IMR-90 (cell line): ENCODE measurements at regions not wholly inside any gene's neighbourhood (a gene's known extent, or its start where the extent isn't known, plus 50 kb on each side); places are given as distances from the start of the nearest gene placed in this dataset.

Experiments used
- ATAC-seq: fragments of 200-7000 bp; cut with Tn5 transposase; 2 replicates; pipeline ENCODE4 v1.9.1; 2020; ENCODE audit warnings: low read depth, mild to moderate bottlenecking, moderate library complexity
- BruUV-seq: library from RNA; stranded (reverse); fragments of 400-500 nt; replicated peaks from 2 replicates; lab custom pipeline; 2021; lab: Mats Ljungman, UMichigan
- CTCF ChIA-PET: fragments of 300-600 bp; formaldehyde crosslinking; extraction: SDS; loops from one replicate; lab custom pipeline; 2021; ENCODE audit warnings: antibody characterized with exemption; lab: Yijun Ruan, JAX
- POLR2A ChIA-PET: fragments of 300-600 bp; sonication (Branson Sonifier 250); formaldehyde crosslinking; loops from one replicate; lab custom pipeline; 2022; ENCODE audit warnings: antibody characterized with exemption; ENCODE audit not compliant: unreplicated experiment; lab: Charles Lee
- DNase-seq: peaks from one replicate; pipeline ENCODE4 v3.0.0; 2013
- H2AFZ ChIP-seq: replicated peaks from 2 replicates; pipeline ENCODE3; 2013; ENCODE audit warnings: low read length, mild to moderate bottlenecking; ENCODE audit not compliant: poor library complexity
- H2AK5ac ChIP-seq: 2 replicates; pipeline ENCODE4 v1.6.1; 2013; ENCODE audit warnings: low read depth, low read length, inconsistent platforms
- H2AK9ac ChIP-seq: replicated peaks from 2 replicates; pipeline ENCODE3; 2013; ENCODE audit warnings: mild to moderate bottlenecking, low read depth, low read length, moderate library complexity; ENCODE audit not compliant: poor library complexity
- H2BK120ac ChIP-seq: 2 replicates; pipeline ENCODE4 v1.6.1; 2013; ENCODE audit warnings: low read depth, low read length, inconsistent platforms
- H2BK15ac ChIP-seq: 3 replicates; pipeline ENCODE4 v1.6.1; 2013; ENCODE audit warnings: low read depth, low read length, inconsistent platforms
- H2BK20ac ChIP-seq: 2 replicates; pipeline ENCODE4 v1.6.1; 2013; ENCODE audit warnings: low read depth, mild to moderate bottlenecking, inconsistent platforms, low read length, moderate library complexity
- H2BK5ac ChIP-seq: 2 replicates; pipeline ENCODE4 v1.6.1; 2013; ENCODE audit warnings: mild to moderate bottlenecking, low read depth, low read length, inconsistent platforms; ENCODE audit not compliant: poor library complexity, severe bottlenecking
- H3K14ac ChIP-seq: replicated peaks from 2 replicates; pipeline ENCODE4 v1.6.1; 2013; ENCODE audit warnings: low read depth, low read length, inconsistent platforms
- H3K18ac ChIP-seq: 2 replicates; pipeline ENCODE4 v1.6.1; 2013; ENCODE audit warnings: low read depth, low read length, control low read depth
- H3K23ac ChIP-seq: 2 replicates; pipeline ENCODE4 v1.6.1; 2013; ENCODE audit warnings: low read depth, low read length, inconsistent platforms
- H3K27ac ChIP-seq: 2 replicates; pipeline ENCODE4 v1.5.1; 2013; ENCODE audit warnings: mild to moderate bottlenecking, control low read depth, low read length; ENCODE audit not compliant: insufficient read depth
- H3K27me3 ChIP-seq: 2 replicates; pipeline ENCODE4 v1.6.1; 2013; ENCODE audit warnings: low read length; ENCODE audit not compliant: control insufficient read depth, insufficient read depth
- H3K36me3 ChIP-seq: 2 replicates; pipeline ENCODE4 v1.6.1; 2013; ENCODE audit warnings: low read length, mixed read lengths; ENCODE audit not compliant: control insufficient read depth, insufficient read depth
- H3K4ac ChIP-seq: 2 replicates; pipeline ENCODE4 v1.6.1; 2013; ENCODE audit warnings: low read depth, low read length, inconsistent platforms
- H3K4me1 ChIP-seq: 2 replicates; pipeline ENCODE4 v1.6.1; 2013; ENCODE audit warnings: low read length, mixed read lengths; ENCODE audit not compliant: control insufficient read depth, insufficient read depth
- H3K4me2 ChIP-seq: 2 replicates; pipeline ENCODE4 v1.6.1; 2013; ENCODE audit warnings: low read depth, mild to moderate bottlenecking, control low read depth, low read length, moderate library complexity
- H3K4me3 ChIP-seq: 2 replicates; pipeline ENCODE4 v1.5.1; 2013; ENCODE audit warnings: low read depth, mild to moderate bottlenecking, control low read depth, low read length, moderate library complexity; ENCODE audit not compliant: insufficient read depth
- H3K56ac ChIP-seq: 2 replicates; pipeline ENCODE4 v1.6.1; 2013; ENCODE audit warnings: low read length, inconsistent platforms; ENCODE audit not compliant: insufficient read depth; ENCODE audit errors: extremely low read depth
- H3K79me1 ChIP-seq, 2 experiments: 2 replicates each; pipeline ENCODE4 v1.6.1; 2013; ENCODE audit warnings: low read length in 2 of 2, inconsistent platforms in 1 of 2, low read depth in 1 of 2
- H3K9ac ChIP-seq: 2 replicates; pipeline ENCODE4 v1.6.1; 2013; ENCODE audit warnings: low read depth, low read length, control low read depth
- H3K9me1 ChIP-seq: 2 replicates; pipeline ENCODE4 v1.6.1; 2013; ENCODE audit warnings: low read length, inconsistent platforms; ENCODE audit not compliant: insufficient read depth
- H3K9me3 ChIP-seq: 2 replicates; pipeline ENCODE4 v1.6.1; 2013; ENCODE audit warnings: low read length; ENCODE audit not compliant: control insufficient read depth, insufficient read depth
- H4K20me1 ChIP-seq: 2 replicates; pipeline ENCODE4 v1.6.1; 2013; ENCODE audit warnings: low read length, inconsistent platforms; ENCODE audit not compliant: insufficient read depth
- H4K5ac ChIP-seq: 2 replicates; pipeline ENCODE4 v1.6.1; 2013; ENCODE audit warnings: mild to moderate bottlenecking, low read depth, low read length, control low read depth
- H4K8ac ChIP-seq, 2 experiments: 2 replicates each; pipeline ENCODE4 v1.6.1; 2013; ENCODE audit warnings: low read depth in 2 of 2, low read length in 2 of 2, control low read depth in 1 of 2, inconsistent platforms in 1 of 2
- H4K91ac ChIP-seq: 2 replicates; pipeline ENCODE4 v1.6.1; 2013; ENCODE audit warnings: low read depth, low read length, inconsistent platforms; ENCODE audit not compliant: insufficient read depth
- BHLHE40 ChIP-seq: fragments of 150-350 bp; IDR thresholded peaks from 2 replicates; pipeline ENCODE4 v1.6.1; 2016; ENCODE audit warnings: mild to moderate bottlenecking, low read depth, low read length
- CEBPB ChIP-seq: IDR thresholded peaks from 2 replicates; pipeline ENCODE4 v1.6.1; 2012; ENCODE audit warnings: low read depth, low read length, improper control_type of control experiment
- CTCF ChIP-seq: conservative IDR thresholded peaks from 2 replicates; pipeline ENCODE4 v1.5.1; 2012; ENCODE audit warnings: mild to moderate bottlenecking, low read depth, low read length, improper control_type of control experiment
- ELK1 ChIP-seq: fragments of 150-350 bp; IDR thresholded peaks from 2 replicates; pipeline ENCODE4 v1.6.1; 2016; ENCODE audit warnings: low read depth, mild to moderate bottlenecking, low read length, moderate library complexity, borderline replicate concordance
- FOS ChIP-seq: fragments of 150-350 bp; IDR thresholded peaks from 2 replicates; pipeline ENCODE4 v1.6.1; 2016; ENCODE audit warnings: low read depth, low read length
- MAFK ChIP-seq: IDR thresholded peaks from 2 replicates; pipeline ENCODE4 v1.6.1; 2012; ENCODE audit warnings: low read depth, low read length, improper control_type of control experiment
- MAZ ChIP-seq: IDR thresholded peaks from 2 replicates; pipeline ENCODE4 v1.6.1; 2012; ENCODE audit warnings: low read depth, mild to moderate bottlenecking, low read length, improper control_type of control experiment, moderate library complexity, borderline replicate concordance
- MXI1 ChIP-seq: IDR thresholded peaks from 2 replicates; pipeline ENCODE4 v1.6.1; 2012; ENCODE audit warnings: low read depth, mild to moderate bottlenecking, low read length, moderate library complexity, borderline replicate concordance
- NFE2L2 ChIP-seq: fragments of 150-350 bp; IDR thresholded peaks from 2 replicates; pipeline ENCODE4 v1.6.1; 2016; ENCODE audit warnings: low read depth, mild to moderate bottlenecking, low read length
- POLR2A ChIP-seq: IDR thresholded peaks from 2 replicates; pipeline ENCODE4 v1.6.1; 2012; ENCODE audit warnings: mild to moderate bottlenecking, low read depth, low read length
- RAD21 ChIP-seq: IDR thresholded peaks from 2 replicates; pipeline ENCODE4 v1.6.1; 2012; ENCODE audit warnings: low read length, improper control_type of control experiment
- RCOR1 ChIP-seq: IDR thresholded peaks from 2 replicates; pipeline ENCODE4 v1.6.1; 2012; ENCODE audit warnings: mild to moderate bottlenecking, low read length, improper control_type of control experiment; ENCODE audit not compliant: insufficient replicate concordance
- RFX5 ChIP-seq: IDR thresholded peaks from 2 replicates; pipeline ENCODE4 v1.8.0; 2012; ENCODE audit warnings: low read depth, mild to moderate bottlenecking, low read length, moderate library complexity
- SMC3 ChIP-seq: fragments of 150-350 bp; IDR thresholded peaks from 2 replicates; pipeline ENCODE4 v1.6.1; 2016; ENCODE audit warnings: low read depth, mild to moderate bottlenecking, antibody characterized with exemption, low read length, moderate library complexity
- WGBS, 2 experiments: methylation state at CpG; one replicate each; pipeline versions ENCODE4 v1.1.5 to v1.1.7; 2013; ENCODE audit warnings: missing lambda C conversion rate in 2 of 2; ENCODE audit not compliant: insufficient read length in 1 of 2; ENCODE audit errors: extremely low coverage in 2 of 2; 5-methylcytosine and 5-hydroxymethylcytosine counted together
- dilution Hi-C: fragments of 300-500 bp; cut with HindIII; formaldehyde crosslinking; loops from one replicate; pipeline ENCODE4 v1.14.3; 2018; ENCODE audit warnings: low sequenced_read_pairs; ENCODE audit not compliant: unreplicated experiment
- in situ Hi-C: fragments of 300-500 bp; cut with MboI; formaldehyde crosslinking; loops from 3 replicates; pipeline ENCODE4 v1.14.3; 2019; ENCODE audit warnings: low sequenced_read_pairs, inconsistent platforms, mixed read lengths
- intact Hi-C: fragments of 100-400 bp; cut with micrococcal nuclease; formaldehyde crosslinking; loops from 2 replicates; pipeline ENCODE4 v1.10.0; 2022
- TF ChIP-seq, protein P1 (sequence below): fragments of 150-350 bp; IDR thresholded peaks from 2 replicates; pipeline ENCODE4 v1.6.1; 2017; ENCODE audit warnings: mild to moderate bottlenecking, antibody characterized with exemption, low read length, low read depth

DNA sequence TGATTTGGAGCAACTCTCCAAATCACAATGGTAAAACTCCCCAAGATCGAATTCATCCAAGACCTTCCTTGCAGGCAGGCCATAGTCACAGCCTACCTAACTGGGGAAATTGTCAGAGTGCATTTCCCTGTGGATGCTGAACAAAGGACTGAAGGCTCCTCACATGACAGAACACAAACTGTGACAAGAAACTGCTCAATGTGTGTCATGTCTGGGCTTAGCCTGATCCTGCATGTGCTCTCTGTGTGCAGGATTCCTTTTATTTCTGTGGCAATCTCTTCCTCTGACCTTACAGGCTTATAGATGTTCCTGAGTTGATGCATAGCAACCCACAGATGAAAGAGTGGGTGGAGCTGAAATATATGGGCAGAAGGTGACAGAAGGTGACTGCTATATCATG is 465.8 kb downstream of the ICE1 start:
- Histone ChIP-seq H3K18ac (no peak overlapping the region), H3K4me1 (no peaks in the 10 kb centered on the region), H4K5ac (no peak overlapping the region), H2BK15ac (no peak overlapping the region), H3K56ac (no peak overlapping the region), H3K9ac (no peak overlapping the region), H3K4me3 (no peak overlapping the region), H3K36me3 (no peaks in the 10 kb centered on the region), H3K79me1 (no peaks in the 10 kb centered on the region), H4K8ac (no peak overlapping the region), H2BK20ac (no peak overlapping the region), H2BK120ac (no peak overlapping the region), H3K4me2 (no peak overlapping the region), H2AK5ac (no peak overlapping the region), H3K9me3 (peaks cover 31% of the 10 kb centered on the region), H3K27me3 (no peaks in the 10 kb centered on the region), H3K23ac (no peak overlapping the region), H4K91ac (no peak overlapping the region), H3K27ac (no peak overlapping the region), H3K4ac (no peak overlapping the region), H2BK5ac (no peak overlapping the region), H2AFZ (no peak overlapping the region), H3K14ac (no peak overlapping the region), H3K9me1 (no peaks in the 10 kb centered on the region), H2AK9ac (no peak overlapping the region), H4K20me1 (no peaks in the 10 kb centered on the region)
- DNase-seq: no peak
- no peak for TF ChIP-seq FOS
- no peak for TF ChIP-seq POLR2A
- no peak for TF ChIP-seq BHLHE40
- TF ChIP-seq RFX5: no peak
- TF ChIP-seq, protein P1, sequence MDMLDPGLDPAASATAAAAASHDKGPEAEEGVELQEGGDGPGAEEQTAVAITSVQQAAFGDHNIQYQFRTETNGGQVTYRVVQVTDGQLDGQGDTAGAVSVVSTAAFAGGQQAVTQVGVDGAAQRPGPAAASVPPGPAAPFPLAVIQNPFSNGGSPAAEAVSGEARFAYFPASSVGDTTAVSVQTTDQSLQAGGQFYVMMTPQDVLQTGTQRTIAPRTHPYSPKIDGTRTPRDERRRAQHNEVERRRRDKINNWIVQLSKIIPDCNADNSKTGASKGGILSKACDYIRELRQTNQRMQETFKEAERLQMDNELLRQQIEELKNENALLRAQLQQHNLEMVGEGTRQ: no peak
- TF ChIP-seq MAZ: no peak
- TF ChIP-seq CTCF: no peak
- TF ChIP-seq RCOR1: no peak
- no peak for TF ChIP-seq MAFK
- TF ChIP-seq SMC3: no peak
- no peak for TF ChIP-seq CEBPB
- TF ChIP-seq RAD21: no peak
- TF ChIP-seq MXI1: no peak
- TF ChIP-seq ELK1: no peak
- TF ChIP-seq NFE2L2: no peak
- BruUV-seq: no TSS peak
- ChIA-PET POLR2A (no interaction called here), CTCF (no interaction called here)
- ATAC-seq: no peak
- in situ Hi-C loops: no loop called here
- dilution Hi-C loops: no loop called here
- intact Hi-C loops: no loop called here
- WGBS, 2 experiments: no CpG with 5 or more reads among the region's 1 CpG
